ENCODE measurements at regions not wholly inside any gene's neighbourhood (a gene's known extent, or its start where the extent isn't known, plus 50 kb on each side); places are given as distances from the start of the nearest gene placed in this dataset.

DNA sequence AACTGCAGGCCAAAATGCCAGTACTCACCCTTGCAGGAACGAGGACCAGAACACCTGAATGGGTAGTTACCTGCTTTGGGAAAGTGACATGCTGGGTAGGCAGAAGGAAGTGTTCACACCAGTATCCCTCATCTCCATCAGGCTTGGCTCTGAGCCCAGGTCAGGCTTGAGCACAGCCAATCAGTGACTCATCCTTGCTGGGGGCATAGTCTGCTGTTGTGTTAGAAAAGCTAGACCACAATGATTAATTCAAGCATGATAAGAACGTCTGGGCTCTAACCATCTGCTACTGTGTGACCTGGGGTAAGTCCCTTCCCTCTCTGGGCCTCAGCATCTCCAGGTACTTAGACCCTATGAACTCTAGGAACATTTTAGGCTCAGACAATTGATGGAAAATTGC is 450.4 kb downstream of the MIAT start:
- no peak overlapping the region for H2BK15ac ChIP-seq (ENCODE audit: low read depth, low read length)
- H3K4ac ChIP-seq (ENCODE audit: low read depth, low read length) = no peak overlapping the region
- H3K18ac ChIP-seq (ENCODE audit: insufficient read length, low read depth, low read length) = no peak overlapping the region
- no peak overlapping the region for H3K9ac ChIP-seq (ENCODE audit: extremely low read depth, insufficient read length, low read length)
- H2AK5ac ChIP-seq (ENCODE audit: insufficient read length, low read length) = no peak overlapping the region
- no peaks in the 10 kb centered on the region for H3K79me1 ChIP-seq (ENCODE audit: insufficient read depth, low read depth, low read length, poor library complexity, severe bottlenecking)
- no peak overlapping the region for H2BK5ac ChIP-seq (ENCODE audit: insufficient read length, low read length)
- no peaks in the 10 kb centered on the region for H3K23me2 ChIP-seq (ENCODE audit: insufficient read length, low read depth, low read length, poor library complexity, severe bottlenecking)
- H3K4me1 ChIP-seq (ENCODE audit: insufficient read depth, low read length) = 0 out of 2 replicates have a peak, but pooled peaks cover 2% of the 10 kb centered on the region
- no peak overlapping the region for H4K91ac ChIP-seq (ENCODE audit: insufficient read length, low read depth, low read length)
- no peak overlapping the region for H3K4me2 ChIP-seq (ENCODE audit: insufficient read depth, insufficient read length, low read length)
- no peak overlapping the region for H3K56ac ChIP-seq (ENCODE audit: insufficient read length, low read depth, low read length)
- H4K8ac ChIP-seq (replicated peaks; ENCODE audit: insufficient read length, low read depth, low read length) = no peak overlapping the region
- WGBS (ENCODE audit: extremely low coverage, insufficient read length, low lambda C conversion rate) = no CpG with 5 or more reads among the region's 2 CpGs
- H3K27ac ChIP-seq (ENCODE audit: insufficient read length, low read depth, low read length) = no peak overlapping the region
- no peak overlapping the region for H3T11ph ChIP-seq (ENCODE audit: low read length)
- peaks cover 8 to 20% of the 10 kb centered on the region in 2 experiments; a peak in 3 of 4 replicates for H3K4me1 Mint-ChIP-seq
- no peak overlapping the region for H2BK20ac ChIP-seq (ENCODE audit: low read depth, low read length, poor library complexity, severe bottlenecking)
- no peaks in the 10 kb centered on the region for H3K79me2 ChIP-seq (ENCODE audit: insufficient read depth, low read length)
- H3K14ac ChIP-seq (ENCODE audit: insufficient read depth, low read length) = no peak overlapping the region
- H3K27me3 Mint-ChIP-seq (ENCODE audit: low read depth) = peaks cover 7% of the 10 kb centered on the region
- no peak overlapping the region for H3K4me3 Mint-ChIP-seq
- no peaks in the 10 kb centered on the region for H3K36me3 Mint-ChIP-seq (ENCODE audit: insufficient read depth in 1 of 3, low read depth in 3 of 3)
- H2BK12ac ChIP-seq (ENCODE audit: insufficient read length, low read depth, low read length) = no peak overlapping the region
- no peak for DNase-seq
- H3K9me3 ChIP-seq (ENCODE audit: control insufficient read depth, low read depth, low read length) = no peaks in the 10 kb centered on the region
- no peak overlapping the region for H3K23ac ChIP-seq (ENCODE audit: insufficient read length, low read depth, low read length)
- H2AFZ ChIP-seq (ENCODE audit: low read length) = no peak overlapping the region
- H4K5ac ChIP-seq (ENCODE audit: insufficient read length, low read depth, low read length) = no peak overlapping the region
- H2BK120ac ChIP-seq (ENCODE audit: low read depth, low read length, poor library complexity, severe bottlenecking) = no peak overlapping the region
- H3K27me3 ChIP-seq (ENCODE audit: insufficient read depth, low read length) = no peaks in the 10 kb centered on the region
- H4K20me1 ChIP-seq (ENCODE audit: control insufficient read depth, insufficient read depth, insufficient read length) = no peaks in the 10 kb centered on the region
- TF ChIP-seq, protein P1, sequence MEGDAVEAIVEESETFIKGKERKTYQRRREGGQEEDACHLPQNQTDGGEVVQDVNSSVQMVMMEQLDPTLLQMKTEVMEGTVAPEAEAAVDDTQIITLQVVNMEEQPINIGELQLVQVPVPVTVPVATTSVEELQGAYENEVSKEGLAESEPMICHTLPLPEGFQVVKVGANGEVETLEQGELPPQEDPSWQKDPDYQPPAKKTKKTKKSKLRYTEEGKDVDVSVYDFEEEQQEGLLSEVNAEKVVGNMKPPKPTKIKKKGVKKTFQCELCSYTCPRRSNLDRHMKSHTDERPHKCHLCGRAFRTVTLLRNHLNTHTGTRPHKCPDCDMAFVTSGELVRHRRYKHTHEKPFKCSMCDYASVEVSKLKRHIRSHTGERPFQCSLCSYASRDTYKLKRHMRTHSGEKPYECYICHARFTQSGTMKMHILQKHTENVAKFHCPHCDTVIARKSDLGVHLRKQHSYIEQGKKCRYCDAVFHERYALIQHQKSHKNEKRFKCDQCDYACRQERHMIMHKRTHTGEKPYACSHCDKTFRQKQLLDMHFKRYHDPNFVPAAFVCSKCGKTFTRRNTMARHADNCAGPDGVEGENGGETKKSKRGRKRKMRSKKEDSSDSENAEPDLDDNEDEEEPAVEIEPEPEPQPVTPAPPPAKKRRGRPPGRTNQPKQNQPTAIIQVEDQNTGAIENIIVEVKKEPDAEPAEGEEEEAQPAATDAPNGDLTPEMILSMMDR (conservative IDR thresholded peaks at IDR 0.05) = no peak
- H3K27ac Mint-ChIP-seq = no peak overlapping the region
- H3K9me3 Mint-ChIP-seq = no peaks in the 10 kb centered on the region
